WTC11 (cell line): ENCODE measurements at regions not wholly inside any gene's neighbourhood (a gene's known extent, or its start where the extent isn't known, plus 50 kb on each side); places are given as distances from the start of the nearest gene placed in this dataset.

Experiments used
- SMAD4 ChIP-seq: sonication (generic); formaldehyde crosslinking; IDR thresholded peaks from 2 replicates; pipeline ENCODE4 v1.8.0; 2022; ENCODE audit warnings: mild to moderate bottlenecking, missing genetic modification reagents
- TEAD1 ChIP-seq: sonication (generic); formaldehyde crosslinking; IDR thresholded peaks from 2 replicates; pipeline ENCODE4 v1.8.0; 2022; ENCODE audit warnings: mild to moderate bottlenecking, missing genetic modification reagents
- TF ChIP-seq, protein P1 (sequence below): fragments of 250-450 bp; sonication (Bioruptor Pico); IDR thresholded peaks from 2 replicates; pipeline ENCODE4 v1.9.0; 2021; ENCODE audit warnings: moderate library complexity, mild to moderate bottlenecking, inconsistent platforms, borderline replicate concordance
- TF ChIP-seq, protein P2 (sequence below): fragments of 200-600 bp; IDR thresholded peaks from 2 replicates; pipeline ENCODE4 v1.8.0; 2022; ENCODE audit warnings: antibody characterized with exemption

DNA sequence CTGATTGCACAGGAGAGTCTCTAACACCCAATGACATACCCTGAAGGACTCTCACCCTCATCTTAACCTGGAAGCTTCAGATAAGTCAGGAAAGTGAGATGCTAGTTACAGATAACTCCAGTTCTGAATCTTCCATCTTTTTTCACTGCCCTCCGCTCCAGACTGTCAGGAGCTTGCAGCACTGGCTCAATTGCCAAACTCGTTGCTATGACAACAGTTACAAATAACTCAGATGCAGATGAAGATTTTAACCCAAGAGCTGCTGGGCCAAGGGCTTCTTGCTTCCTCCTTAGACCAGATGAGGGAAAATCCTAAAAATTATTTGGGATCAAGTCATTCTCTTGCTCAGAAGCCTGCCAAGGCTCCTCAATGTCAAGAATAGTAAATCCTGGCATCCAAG is 109.1 kb upstream of the HUWE1 start:
- TF ChIP-seq TEAD1 = no peak
- TF ChIP-seq, protein P1, sequence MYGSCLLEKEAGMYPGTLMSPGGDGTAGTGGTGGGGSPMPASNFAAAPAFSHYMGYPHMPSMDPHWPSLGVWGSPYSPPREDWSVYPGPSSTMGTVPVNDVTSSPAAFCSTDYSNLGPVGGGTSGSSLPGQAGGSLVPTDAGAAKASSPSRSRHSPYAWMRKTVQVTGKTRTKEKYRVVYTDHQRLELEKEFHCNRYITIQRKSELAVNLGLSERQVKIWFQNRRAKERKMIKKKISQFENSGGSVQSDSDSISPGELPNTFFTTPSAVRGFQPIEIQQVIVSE (CRISPR knock-in tag) = no peak
- TF ChIP-seq, protein P2, sequence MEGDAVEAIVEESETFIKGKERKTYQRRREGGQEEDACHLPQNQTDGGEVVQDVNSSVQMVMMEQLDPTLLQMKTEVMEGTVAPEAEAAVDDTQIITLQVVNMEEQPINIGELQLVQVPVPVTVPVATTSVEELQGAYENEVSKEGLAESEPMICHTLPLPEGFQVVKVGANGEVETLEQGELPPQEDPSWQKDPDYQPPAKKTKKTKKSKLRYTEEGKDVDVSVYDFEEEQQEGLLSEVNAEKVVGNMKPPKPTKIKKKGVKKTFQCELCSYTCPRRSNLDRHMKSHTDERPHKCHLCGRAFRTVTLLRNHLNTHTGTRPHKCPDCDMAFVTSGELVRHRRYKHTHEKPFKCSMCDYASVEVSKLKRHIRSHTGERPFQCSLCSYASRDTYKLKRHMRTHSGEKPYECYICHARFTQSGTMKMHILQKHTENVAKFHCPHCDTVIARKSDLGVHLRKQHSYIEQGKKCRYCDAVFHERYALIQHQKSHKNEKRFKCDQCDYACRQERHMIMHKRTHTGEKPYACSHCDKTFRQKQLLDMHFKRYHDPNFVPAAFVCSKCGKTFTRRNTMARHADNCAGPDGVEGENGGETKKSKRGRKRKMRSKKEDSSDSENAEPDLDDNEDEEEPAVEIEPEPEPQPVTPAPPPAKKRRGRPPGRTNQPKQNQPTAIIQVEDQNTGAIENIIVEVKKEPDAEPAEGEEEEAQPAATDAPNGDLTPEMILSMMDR = no peak
- TF ChIP-seq SMAD4 (CRISPR knock-in tag) = no peak
